Superior temporal gyrus (tissue), 1 donor: ENCODE measurements at regions not wholly inside any gene's neighbourhood (a gene's known extent, or its start where the extent isn't known, plus 50 kb on each side); places are given as distances from the start of the nearest gene placed in this dataset.

ENCODE experiments used
- DNase-seq: peaks from one replicate; pipeline ENCODE4 v3.0.0-alpha.2; 2016; ENCODE audit errors: extremely low spot score

GRCh38 chr18:56545464-56545863, 92.9 kb downstream of the TXNL1 start:
- DNase-seq = no peak

GRCh38 chr18:56542476-56542875, 95.9 kb downstream of the TXNL1 start:
- DNase-seq = no peak

GRCh38 chr18:56541793-56542192, 96.6 kb downstream of the TXNL1 start:
- DNase-seq = no peak

GRCh38 chr18:56541340-56541739, 97.1 kb downstream of the TXNL1 start:
- DNase-seq = no peak

- no peak for DNase-seq
These were observed 99.6 kb downstream of the TXNL1 start for GRCh38 chr18:56538746-56539145.

GRCh38 chr18:56532176-56532840, 106.1 kb downstream of the TXNL1 start:
- DNase-seq = no peak

- DNase-seq = no peak
These were observed 115.6 kb downstream of the TXNL1 start for GRCh38 chr18:56522816-56523215.

GRCh38 chr18:56521263-56521662, 117.1 kb downstream of the TXNL1 start:
- DNase-seq = no peak

- no peak for DNase-seq
These were observed 120.6 kb downstream of the TXNL1 start for GRCh38 chr18:56517761-56518160.

- no peak for DNase-seq
These were observed 121.2 kb downstream of the TXNL1 start for GRCh38 chr18:56517196-56517595.

- no peak for DNase-seq
These were observed 121.6 kb downstream of the TXNL1 start for GRCh38 chr18:56516789-56517188.

- DNase-seq = no peak
These were observed 122.9 kb downstream of the TXNL1 start for GRCh38 chr18:56515522-56515921.

- DNase-seq = no peak
These were observed 126.4 kb downstream of the TXNL1 start for GRCh38 chr18:56511996-56512395.

- no peak for DNase-seq
These were observed 128.3 kb downstream of the TXNL1 start for GRCh38 chr18:56510108-56510507.

GRCh38 chr18:56509656-56510055, 128.7 kb downstream of the TXNL1 start:
- no peak for DNase-seq

GRCh38 chr18:56508370-56509036, 129.9 kb downstream of the TXNL1 start:
- DNase-seq = no peak

GRCh38 chr18:56505971-56506370, 132.4 kb downstream of the TXNL1 start:
- DNase-seq = no peak

- no peak for DNase-seq
These were observed 133.1 kb downstream of the TXNL1 start for GRCh38 chr18:56505293-56505692.

GRCh38 chr18:56501896-56502295, 136.5 kb downstream of the TXNL1 start:
- peak; percentile 53 for DNase-seq

GRCh38 chr18:56495884-56496283, 142.5 kb downstream of the TXNL1 start:
- no peak for DNase-seq

GRCh38 chr18:56493531-56493930, 144.9 kb downstream of the TXNL1 start:
- DNase-seq = no peak

GRCh38 chr18:56492136-56492535, 146.3 kb downstream of the TXNL1 start:
- no peak for DNase-seq

- DNase-seq = no peak
These were observed 147.4 kb downstream of the TXNL1 start for GRCh38 chr18:56490942-56491341.

- DNase-seq = no peak
These were observed 148.5 kb downstream of the TXNL1 start for GRCh38 chr18:56489893-56490292.
